NCI-H1436 treated with DMSO at 0.1 percent for 48 hours (cell line): ENCODE measurements at regions not wholly inside any gene's neighbourhood (a gene's known extent, or its start where the extent isn't known, plus 50 kb on each side); places are given as distances from the start of the nearest gene placed in this dataset.

Source experiments
- DNase-seq: peaks from one replicate; lab custom pipeline; 2025; lab: John Stamatoyannopoulos, UW

- DNase-seq: no peak
Observed at GRCh38 chrX:10900585-10901289, 210.4 kb upstream of the HCCS start.

GRCh38 chrX:10901290-10901633 is 209.9 kb upstream of the HCCS start:
- no peak for DNase-seq

- DNase-seq: no peak
Observed at GRCh38 chrX:10902001-10902400, 209.1 kb upstream of the HCCS start.

GRCh38 chrX:10903523-10903922 is 207.6 kb upstream of the HCCS start:
- no peak for DNase-seq

GRCh38 chrX:10904220-10904619 is 206.9 kb upstream of the HCCS start:
- no peak for DNase-seq

- no peak for DNase-seq
Observed at GRCh38 chrX:10906866-10907265, 204.3 kb upstream of the HCCS start.

GRCh38 chrX:10922159-10922558 is 189.0 kb upstream of the HCCS start:
- no peak for DNase-seq

- no peak for DNase-seq
Observed at GRCh38 chrX:10922835-10923234, 188.3 kb upstream of the HCCS start.

- DNase-seq: no peak
Observed at GRCh38 chrX:10923466-10923865, 187.7 kb upstream of the HCCS start.

GRCh38 chrX:10926404-10926803 is 184.7 kb upstream of the HCCS start:
- no peak for DNase-seq

GRCh38 chrX:10926891-10927290 is 184.2 kb upstream of the HCCS start:
- no peak for DNase-seq

- no peak for DNase-seq
Observed at GRCh38 chrX:10929747-10930146, 181.4 kb upstream of the HCCS start.

GRCh38 chrX:10930151-10930550 is 181.0 kb upstream of the HCCS start:
- no peak for DNase-seq

- no peak for DNase-seq
Observed at GRCh38 chrX:10931976-10932375, 179.2 kb upstream of the HCCS start.

GRCh38 chrX:10932842-10933440 is 178.2 kb upstream of the HCCS start:
- no peak for DNase-seq

- no peak for DNase-seq
Observed at GRCh38 chrX:10935501-10935900, 175.6 kb upstream of the HCCS start.

GRCh38 chrX:10936976-10937375 is 174.2 kb upstream of the HCCS start:
- no peak for DNase-seq

GRCh38 chrX:10938365-10938923 is 172.7 kb upstream of the HCCS start:
- no peak for DNase-seq

GRCh38 chrX:10939424-10939823 is 171.7 kb upstream of the HCCS start:
- no peak for DNase-seq

GRCh38 chrX:10944136-10944885 is 166.8 kb upstream of the HCCS start:
- no peak for DNase-seq

- no peak for DNase-seq
Observed at GRCh38 chrX:10945498-10945897, 165.6 kb upstream of the HCCS start.

GRCh38 chrX:10949541-10949940 is 161.6 kb upstream of the HCCS start:
- no peak for DNase-seq

- DNase-seq: no peak
Observed at GRCh38 chrX:10952619-10953018, 158.5 kb upstream of the HCCS start.
